D341Med (cell line): ENCODE measurements at regions not wholly inside any gene's neighbourhood (a gene's known extent, or its start where the extent isn't known, plus 50 kb on each side); places are given as distances from the start of the nearest gene placed in this dataset.
"Not testable (repeated sequence)": the region's sequence is repeated elsewhere in the genome, so short reads cannot be mapped to it uniquely, and the experiment has no call there.

Experiments used
- DNase-seq: peaks from one replicate; pipeline ENCODE4 v3.0.0; 2012; ENCODE audit warnings: low spot score

DNA sequence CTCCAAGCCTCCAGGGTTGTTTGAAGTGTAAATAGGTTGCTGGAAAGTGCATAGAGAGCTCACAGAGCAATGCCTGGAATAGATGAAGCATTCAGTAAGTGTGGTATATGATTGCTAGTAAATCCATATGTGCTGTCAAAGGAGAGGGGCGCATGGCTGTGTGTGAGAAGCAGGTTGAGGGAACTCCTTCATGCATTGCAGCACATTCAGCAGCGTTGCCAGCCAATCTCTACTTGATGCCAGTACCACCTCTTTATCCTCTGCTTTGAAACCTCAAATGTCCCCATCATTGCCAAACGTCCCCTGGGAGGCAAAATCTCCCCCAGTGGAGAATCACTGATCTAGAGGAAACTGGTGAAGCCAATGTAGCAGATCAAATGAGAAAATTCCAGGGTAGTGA, 82.7 kb upstream of the RALGAPA2 start:
- no peak for DNase-seq

DNA sequence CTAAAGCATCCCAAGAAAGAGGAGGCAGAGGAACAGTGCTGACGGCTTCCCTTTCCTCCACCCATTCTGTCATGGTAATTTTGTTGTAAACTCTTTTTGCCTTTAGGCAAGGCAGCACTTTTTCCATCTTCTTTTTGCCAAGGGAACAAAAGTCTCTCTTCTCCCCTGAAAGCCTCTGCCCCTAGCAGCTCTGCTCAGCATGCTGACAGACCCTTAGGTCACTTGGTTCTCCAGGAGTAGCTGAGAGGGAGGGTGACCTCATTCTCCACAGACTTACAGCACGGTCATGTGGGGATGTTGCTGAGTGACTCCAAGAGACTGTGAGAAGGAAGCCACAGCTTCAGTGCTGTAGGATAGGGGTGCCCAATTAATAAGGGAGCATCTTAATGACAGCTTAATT, 81.1 kb upstream of the RALGAPA2 start:
- no peak for DNase-seq

DNA sequence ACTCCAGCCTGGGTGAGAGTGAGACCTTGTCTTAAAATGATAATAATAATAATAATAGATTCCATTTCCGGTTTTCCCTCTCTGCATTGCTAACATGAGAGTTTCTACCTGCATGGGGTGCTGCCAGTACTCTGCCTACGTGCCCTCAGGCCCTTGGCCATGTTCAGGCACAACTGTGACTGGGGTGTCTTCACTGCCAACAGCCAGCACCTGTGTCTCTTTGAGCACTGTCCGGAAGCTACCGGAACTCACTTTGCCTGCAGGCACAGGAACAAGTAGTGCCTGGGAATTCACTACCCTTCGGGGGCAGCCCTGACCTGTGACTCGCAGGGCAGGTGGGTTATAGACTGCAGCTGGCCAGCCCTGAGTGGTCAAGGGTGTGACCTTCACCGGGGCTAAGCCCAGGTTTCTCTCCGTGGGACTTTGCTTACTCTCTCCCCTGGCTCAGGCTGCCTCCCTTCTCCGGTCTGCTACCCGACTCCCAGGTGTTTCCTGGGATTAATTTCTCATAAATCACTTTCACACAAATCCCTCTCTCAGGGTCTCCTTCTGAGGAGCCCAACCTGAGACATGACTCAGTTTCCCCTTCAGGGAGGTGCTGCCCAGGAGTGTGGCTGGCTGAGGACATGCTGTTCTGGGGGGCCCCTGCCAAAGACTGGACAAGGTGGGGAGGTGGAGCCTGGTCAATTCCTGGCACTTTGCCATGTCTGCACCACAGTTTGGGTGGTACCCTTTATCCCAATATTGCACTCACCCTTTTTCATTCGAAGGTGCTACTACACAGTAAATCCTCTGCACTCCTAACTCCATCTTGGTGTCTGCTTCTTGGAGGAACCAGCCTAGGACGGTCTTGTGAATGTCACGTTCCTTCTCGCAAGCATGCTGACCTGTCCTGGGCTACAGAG, 79.5 kb upstream of the RALGAPA2 start:
- DNase-seq: no peak

DNA sequence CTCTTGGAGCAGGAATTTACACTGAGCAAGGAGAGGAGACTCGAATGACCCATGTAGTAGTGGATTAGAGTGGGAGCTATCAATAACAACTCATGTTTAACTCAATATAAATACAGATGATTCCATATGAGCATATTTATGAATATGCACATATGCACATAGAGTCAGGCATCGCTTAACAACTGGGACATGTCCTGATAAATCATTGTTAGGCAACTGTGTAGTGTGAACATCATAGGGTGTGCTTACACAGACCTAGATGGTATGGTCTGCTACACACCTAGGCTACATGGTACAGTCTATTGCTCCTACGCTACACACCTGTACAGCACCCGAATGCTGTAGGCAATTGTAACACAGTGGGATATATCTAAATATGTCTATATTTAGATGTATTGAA, 75.9 kb upstream of the RALGAPA2 start:
- DNase-seq: no peak

DNA sequence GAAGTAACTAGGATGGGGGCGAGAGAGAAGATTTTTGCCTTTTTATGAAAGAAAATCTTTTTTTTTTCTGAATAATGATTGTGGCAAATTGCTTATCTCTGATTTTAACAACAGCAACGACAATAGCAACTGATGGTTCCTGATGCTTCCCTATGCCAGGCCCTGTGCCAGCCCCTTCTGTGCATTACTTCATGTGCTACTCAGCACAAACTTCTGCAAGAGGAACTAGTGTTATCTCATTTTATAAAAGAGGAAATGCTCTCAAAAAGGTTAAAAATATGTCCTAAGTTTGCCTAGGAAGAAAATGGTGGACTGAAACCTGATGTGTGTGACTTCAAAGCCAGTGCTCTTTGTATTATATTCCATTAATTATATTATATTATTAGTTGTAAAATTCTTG, 74.0 kb upstream of the RALGAPA2 start:
- DNase-seq: no peak

DNA sequence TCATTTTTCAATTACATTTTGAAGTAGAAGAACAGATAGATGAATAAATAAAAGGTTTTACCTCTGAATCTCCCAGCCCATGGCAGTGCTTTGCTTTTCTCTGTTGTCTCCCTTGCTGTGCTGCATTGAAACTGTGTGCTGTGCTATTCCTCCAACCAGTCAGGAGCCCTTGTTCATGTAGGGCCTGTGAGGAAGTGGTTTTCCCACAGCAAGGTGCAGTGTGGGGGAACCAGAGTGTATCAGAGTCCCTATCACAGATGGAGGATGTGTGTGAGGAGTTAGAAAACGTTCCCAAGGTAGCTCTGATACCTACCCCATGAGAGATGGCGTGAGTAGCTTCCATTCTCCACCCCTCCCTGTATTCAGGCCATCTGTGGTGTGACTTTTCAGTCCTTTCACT, 72.8 kb upstream of the RALGAPA2 start:
- DNase-seq: no peak

DNA sequence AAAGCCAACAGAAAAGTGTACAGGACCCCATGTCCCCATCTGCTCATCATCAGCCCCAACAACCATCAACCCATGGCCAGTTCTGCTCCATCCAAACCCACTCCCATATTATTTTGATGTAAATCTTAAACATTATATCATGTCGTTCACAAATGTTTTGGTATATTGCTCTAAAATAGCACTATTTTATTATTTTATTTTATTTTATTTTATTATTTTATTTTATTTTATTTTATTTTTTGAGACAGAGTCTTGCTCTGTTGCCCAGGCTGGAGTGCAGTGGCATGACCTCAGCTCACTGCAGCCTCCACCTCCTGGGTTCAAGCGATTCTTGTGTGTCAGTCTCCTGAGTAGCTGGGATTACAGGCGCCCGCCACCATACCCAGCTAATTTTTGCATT, 72.0 kb upstream of the RALGAPA2 start:
- DNase-seq: not testable (repeated sequence)

DNA sequence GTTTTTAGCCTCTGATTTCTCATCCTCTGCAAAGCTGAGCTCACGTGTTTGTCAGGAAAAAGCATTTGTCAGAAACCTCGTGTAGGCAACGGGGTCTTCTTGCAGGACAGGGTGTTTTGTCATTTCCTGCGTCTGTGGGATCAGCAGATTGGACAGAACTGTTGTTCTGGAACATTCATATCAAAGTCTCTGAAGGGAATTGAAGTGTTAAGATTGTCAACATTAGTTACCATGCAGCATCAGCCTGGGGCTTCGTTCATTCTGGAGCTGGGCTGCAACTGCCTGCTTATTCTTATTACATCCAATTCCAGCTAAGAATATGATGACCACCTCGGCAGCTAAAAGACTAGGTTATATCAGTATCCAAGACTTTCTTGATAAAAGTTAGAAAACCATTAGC, 71.0 kb upstream of the RALGAPA2 start:
- DNase-seq: no peak

DNA sequence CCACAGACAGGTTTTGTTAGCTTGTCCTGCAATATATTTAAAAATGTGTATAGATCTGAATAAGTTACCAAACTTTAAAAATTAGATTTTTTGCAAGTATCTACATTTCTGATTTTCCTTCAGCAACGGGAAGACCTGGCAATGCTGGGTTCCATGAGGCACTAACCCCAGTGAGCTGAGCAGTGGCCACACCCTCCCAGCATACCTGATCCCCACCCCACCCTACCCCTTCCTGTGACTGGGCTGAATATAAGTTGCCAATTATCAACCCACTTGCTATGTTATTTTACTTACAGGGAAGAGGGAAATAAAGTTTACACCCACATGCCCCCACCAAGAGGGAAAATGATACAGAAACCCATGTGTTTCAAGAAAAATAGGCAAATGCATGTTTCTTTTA, 70.3 kb upstream of the RALGAPA2 start:
- peak; percentile 50 for DNase-seq

DNA sequence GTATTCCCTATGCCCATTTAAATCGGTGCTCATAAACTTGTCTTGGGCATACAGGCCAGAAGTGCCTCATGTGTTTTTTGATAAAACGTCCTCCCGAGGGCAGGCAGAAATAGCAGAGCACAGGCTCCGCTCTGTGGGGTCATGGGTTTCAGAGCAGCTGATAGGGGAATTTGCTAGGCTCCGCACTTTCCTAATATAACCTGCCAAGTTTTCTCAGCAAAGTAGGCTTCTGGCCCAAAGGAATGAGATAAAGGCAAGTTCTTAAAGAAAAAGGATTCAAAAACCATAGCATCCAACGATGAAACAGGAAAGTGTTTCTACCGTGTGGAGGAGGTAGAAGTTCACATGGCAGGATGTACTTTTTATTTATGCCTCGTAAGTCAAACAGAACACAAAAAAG, 69.8 kb upstream of the RALGAPA2 start:
- no peak for DNase-seq

DNA sequence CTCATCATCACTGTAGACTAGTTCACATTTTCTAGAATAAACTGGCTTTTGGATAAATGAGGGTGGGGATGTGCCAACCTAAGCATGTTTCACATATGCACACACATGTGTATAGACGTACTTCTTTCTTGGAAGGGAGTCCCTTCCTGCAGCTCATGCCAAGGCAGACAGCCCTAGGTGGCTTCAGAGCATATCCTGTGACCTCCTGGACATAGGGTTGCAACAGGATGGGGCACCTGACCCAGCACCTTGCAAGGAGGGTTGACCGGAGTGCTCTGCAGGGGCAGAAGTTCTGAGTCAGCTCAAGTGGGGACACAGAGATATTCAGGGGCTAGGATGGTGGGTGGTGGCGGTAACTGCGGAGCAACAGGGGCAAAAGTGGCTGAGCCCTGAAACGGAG, 68.6 kb upstream of the RALGAPA2 start:
- no peak for DNase-seq

DNA sequence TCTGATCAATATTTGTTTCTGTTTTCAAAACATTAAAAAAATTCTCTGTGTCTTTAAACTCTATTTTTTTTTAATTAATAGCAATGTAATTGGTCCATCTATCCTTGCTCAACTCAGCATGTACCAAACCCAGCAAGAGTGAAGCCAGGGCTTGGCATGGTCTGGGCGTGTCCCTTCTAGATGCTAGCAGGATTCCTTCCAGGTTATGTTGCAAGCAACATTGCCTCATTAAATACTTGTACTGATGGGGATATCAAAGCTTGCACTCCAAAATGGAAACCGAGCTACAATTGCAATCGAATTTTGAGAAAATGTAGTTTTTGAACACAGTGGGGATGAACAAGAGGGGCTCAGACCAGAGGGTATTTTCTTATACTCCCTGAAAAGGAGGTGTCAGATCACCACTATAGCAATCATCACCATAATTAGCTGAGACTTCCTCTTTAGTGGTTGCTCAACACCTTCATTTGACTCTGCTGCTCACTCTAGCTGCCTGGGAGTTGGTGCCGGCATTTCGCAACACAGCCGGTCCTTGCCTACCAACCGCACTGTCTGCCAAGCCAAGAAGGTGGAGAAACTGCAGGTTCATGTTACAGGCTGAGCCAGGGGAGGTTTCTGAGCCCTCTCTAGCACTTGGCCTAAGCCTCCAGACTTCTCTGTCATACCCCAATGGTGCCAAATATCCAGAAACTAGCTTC, 67.8 kb upstream of the RALGAPA2 start:
- no peak for DNase-seq

DNA sequence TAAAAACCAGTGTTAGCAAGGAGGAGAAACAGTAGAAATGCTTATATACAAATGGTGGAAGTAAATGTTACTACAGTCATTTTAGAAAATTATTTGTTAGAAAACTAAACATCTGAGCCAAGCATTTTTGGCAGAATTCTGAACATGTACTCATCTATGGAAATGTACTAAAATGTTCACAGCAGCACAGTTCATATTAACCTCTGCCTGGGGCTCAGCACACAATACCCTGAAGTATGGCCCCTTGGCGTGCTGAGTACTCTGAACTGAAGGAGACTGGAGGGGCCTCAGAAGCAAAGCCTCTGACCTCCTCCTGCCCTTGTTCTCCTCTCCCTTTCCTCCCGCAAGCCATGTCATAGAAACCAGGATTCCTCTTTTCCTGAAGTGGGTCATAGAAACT, 66.2 kb upstream of the RALGAPA2 start:
- no peak for DNase-seq

DNA sequence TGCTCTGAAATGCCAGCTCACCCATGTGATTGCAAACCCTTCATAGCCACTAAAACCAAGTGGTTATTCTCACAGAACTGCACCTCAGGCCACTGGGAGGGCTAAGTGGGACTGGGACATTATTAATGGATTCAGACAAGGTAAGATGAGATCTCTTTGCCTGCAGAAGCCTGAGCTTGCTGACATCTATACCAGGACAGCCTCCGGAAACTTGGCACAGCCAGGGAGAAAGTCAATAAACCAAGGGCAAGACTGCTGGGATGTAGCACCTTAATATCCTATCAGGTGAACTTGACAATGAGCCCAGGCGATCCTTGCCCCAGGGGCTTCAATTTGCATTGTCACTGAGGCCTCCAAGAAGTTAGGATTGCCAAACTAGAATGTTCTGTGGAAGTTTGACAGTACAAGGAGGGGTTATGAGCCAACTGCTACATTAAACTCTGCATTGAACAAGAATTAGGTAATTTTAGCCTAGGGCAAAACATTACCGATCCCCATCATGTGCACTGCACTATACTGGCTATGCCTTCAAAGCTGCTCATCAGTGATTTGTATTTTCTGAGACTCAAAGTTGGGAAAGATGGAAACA, 60.1 kb upstream of the RALGAPA2 start:
- DNase-seq: no peak

DNA sequence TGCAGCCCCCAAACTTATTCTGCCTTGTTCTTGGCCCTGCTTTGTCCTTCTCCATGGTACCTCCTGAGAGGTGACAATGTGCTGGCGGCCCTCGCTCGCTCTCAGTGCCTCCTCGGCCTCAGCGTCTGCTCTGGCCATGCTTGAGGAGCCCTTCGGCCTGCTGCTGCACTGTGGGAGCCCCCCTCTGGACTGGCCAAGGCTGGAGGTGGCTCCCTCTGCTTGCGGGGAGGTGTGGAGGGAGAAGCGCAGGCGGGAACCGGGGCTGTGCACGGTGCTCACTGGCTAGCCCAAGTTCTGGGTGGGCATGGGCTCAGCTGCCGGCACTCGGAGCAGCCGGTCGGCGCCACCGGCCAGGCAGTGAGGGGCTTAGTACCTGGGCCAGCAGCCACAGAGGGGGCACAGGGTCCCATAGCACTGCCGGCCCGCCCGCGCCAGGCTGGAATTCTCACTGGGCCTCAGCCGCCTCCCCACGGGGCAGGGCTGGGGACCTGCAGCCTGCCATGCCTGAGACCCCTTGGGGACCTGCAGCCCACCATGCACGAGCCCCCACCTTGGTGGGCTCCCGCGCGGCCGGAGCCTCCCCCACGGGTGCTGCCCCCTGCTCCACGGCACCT, 55.9 kb upstream of the RALGAPA2 start:
- no peak for DNase-seq

DNA sequence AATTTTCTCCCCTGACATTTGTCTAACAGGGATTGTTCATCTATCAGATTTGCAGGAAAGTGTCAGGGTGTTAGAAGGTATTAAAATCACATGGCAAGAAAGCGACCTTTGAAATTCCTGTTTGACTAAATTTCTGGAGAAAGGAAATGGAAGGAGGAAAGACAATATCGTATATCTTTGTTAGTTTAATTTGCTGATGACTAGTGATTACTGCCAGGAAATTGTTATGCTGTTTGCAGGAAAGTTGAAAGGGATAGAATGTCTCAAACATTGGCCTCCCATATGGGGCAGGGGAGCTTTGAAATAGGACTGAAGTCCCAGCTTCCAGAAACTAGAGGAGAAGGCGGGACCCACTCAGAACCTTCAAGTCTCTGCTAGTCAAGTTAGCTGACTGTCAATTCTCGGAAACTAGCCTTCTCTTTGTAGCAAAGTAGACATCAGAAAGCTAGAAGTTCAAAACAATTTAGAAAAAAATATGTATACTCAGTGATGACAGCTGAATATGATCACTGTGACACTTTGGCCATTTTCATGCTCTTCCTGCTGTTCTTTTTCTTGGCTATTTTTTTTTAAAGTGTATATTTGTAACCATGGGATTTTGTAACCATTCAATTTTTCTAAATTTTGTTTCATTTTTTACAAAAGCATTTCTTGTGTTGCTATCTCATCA, 53.4 kb upstream of the RALGAPA2 start:
- no peak for DNase-seq

DNA sequence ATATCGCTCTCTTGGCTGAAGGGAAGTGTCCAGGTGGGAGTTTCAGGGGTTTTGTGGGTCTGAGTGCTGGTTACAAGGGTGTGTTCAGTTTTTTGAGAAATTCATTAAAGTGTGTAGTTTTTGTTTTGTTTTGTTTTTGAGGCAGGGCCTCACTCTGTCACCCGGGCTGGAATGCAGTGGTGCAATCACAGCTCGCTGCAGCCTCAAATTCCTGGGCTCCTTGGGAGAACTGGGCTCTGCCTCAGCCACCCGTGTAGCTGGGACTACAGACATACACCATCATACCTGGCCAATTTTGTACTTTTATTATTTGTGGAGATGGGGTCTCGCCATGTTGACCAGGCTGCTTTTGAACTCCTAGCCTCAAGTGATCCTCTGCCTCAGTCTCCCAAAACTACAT, 51.2 kb upstream of the RALGAPA2 start:
- no peak for DNase-seq
